Breast epithelium (tissue), 3 donors: ENCODE measurements at regions not wholly inside any gene's neighbourhood (a gene's known extent, or its start where the extent isn't known, plus 50 kb on each side); places are given as distances from the start of the nearest gene placed in this dataset.

Experiments
- POLR2AphosphoS5 ChIP-seq, 3 donors: sonication (generic); formaldehyde crosslinking; IDR thresholded peaks; one replicate each; pipeline ENCODE4 v1.6.1; 2017; ENCODE audit warnings: antibody characterized with exemption in 3 of 3
- TF ChIP-seq, protein P1 (sequence below), 3 donors: fragments of 450-650 bp; IDR thresholded peaks; one replicate each; pipeline ENCODE4 v1.5.1; 2016 to 2017; ENCODE audit warnings: antibody characterized with exemption in 3 of 3, mild to moderate bottlenecking in 3 of 3, moderate library complexity in 3 of 3

- TF ChIP-seq, protein P1, sequence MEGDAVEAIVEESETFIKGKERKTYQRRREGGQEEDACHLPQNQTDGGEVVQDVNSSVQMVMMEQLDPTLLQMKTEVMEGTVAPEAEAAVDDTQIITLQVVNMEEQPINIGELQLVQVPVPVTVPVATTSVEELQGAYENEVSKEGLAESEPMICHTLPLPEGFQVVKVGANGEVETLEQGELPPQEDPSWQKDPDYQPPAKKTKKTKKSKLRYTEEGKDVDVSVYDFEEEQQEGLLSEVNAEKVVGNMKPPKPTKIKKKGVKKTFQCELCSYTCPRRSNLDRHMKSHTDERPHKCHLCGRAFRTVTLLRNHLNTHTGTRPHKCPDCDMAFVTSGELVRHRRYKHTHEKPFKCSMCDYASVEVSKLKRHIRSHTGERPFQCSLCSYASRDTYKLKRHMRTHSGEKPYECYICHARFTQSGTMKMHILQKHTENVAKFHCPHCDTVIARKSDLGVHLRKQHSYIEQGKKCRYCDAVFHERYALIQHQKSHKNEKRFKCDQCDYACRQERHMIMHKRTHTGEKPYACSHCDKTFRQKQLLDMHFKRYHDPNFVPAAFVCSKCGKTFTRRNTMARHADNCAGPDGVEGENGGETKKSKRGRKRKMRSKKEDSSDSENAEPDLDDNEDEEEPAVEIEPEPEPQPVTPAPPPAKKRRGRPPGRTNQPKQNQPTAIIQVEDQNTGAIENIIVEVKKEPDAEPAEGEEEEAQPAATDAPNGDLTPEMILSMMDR (IDR thresholded peaks at IDR 0.05): no peak
- TF ChIP-seq POLR2AphosphoS5 (IDR thresholded peaks at IDR 0.05): no peak
Measured at GRCh38 chr7:12747687-12748306, 60.4 kb downstream of the ARL4A start.
